Brain microvascular endothelial cell (primary cell): ENCODE measurements at regions not wholly inside any gene's neighbourhood (a gene's known extent, or its start where the extent isn't known, plus 50 kb on each side); places are given as distances from the start of the nearest gene placed in this dataset.

Experiments
- DNase-seq: peaks from one replicate; pipeline ENCODE4 v3.0.0-alpha.2; 2020
- H3K27ac ChIP-seq: fragments of 250-450 bp; sonication (Bioruptor Pico); 2 replicates; pipeline ENCODE4 v1.5.1; 2020; ENCODE audit warnings: mild to moderate bottlenecking, moderate library complexity
- H3K27me3 ChIP-seq: fragments of 250-450 bp; sonication (Bioruptor Pico); replicated peaks from 2 replicates; pipeline ENCODE4 v1.5.1; 2020; ENCODE audit warnings: mild to moderate bottlenecking
- H3K36me3 ChIP-seq: fragments of 250-450 bp; sonication (Bioruptor Pico); replicated peaks from 2 replicates; pipeline ENCODE4 v1.5.1; 2020; ENCODE audit warnings: mild to moderate bottlenecking
- H3K4me3 ChIP-seq: 2 replicates; pipeline ENCODE4 v1.5.1; 2011; ENCODE audit warnings: low read depth, mild to moderate bottlenecking, control low read depth, low read length, moderate library complexity
- CTCF ChIP-seq: IDR thresholded peaks from 2 replicates; pipeline ENCODE4 v1.5.1; 2011; ENCODE audit warnings: low read depth, mild to moderate bottlenecking, moderate library complexity, low read length, control low read depth, inconsistent platforms; ENCODE audit errors: missing control alignments
- in situ Hi-C: cut with HindIII; loops from 2 replicates; pipeline ENCODE4 v1.10.0; 2017; ENCODE audit warnings: low sequenced_read_pairs, low pct_ligation_motif_present

GRCh38 chr12:18819484-18819883, 81.6 kb downstream of the CAPZA3 start:
- Histone ChIP-seq H3K4me3 (no peak overlapping the region), H3K36me3 (no peaks in the 10 kb centered on the region), H3K27ac (no peak overlapping the region), H3K27me3 (no peaks in the 10 kb centered on the region)
- DNase-seq = no peak
- no peak for TF ChIP-seq CTCF
- in situ Hi-C loops = no loop called here

GRCh38 chr12:18823461-18823860, 85.5 kb downstream of the CAPZA3 start:
- in situ Hi-C loops = no loop called here
- no peaks in the 10 kb centered on the region for H3K36me3 ChIP-seq
- H3K27ac ChIP-seq = no peak overlapping the region
- no peak overlapping the region for H3K4me3 ChIP-seq
- no peak for TF ChIP-seq CTCF
- no peak for DNase-seq
- no peaks in the 10 kb centered on the region for H3K27me3 ChIP-seq

DNA sequence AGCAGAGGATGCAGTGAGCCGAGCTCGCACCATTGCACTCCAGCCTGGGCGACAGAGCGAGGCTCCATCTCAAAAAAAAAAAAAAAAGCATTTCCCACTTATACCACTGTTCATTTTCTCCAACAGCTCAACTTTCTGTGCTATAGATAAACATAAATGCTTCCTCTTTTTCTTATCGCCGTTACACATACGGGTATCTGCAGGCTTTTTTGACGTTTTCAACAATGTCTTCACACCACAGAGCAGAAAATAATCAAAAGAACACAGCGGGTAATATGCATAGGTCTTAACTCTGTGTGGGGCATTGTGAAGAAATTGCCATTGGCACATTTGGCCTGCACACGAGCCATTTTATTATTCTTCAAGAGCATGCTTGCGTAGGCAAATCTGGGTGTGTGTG, 86.4 kb downstream of the CAPZA3 start:
- H3K4me3 ChIP-seq = no peak overlapping the region
- no peak for TF ChIP-seq CTCF
- DNase-seq = no peak
- H3K27me3 ChIP-seq = no peaks in the 10 kb centered on the region
- no peaks in the 10 kb centered on the region for H3K36me3 ChIP-seq
- no peak overlapping the region for H3K27ac ChIP-seq
- in situ Hi-C loops = no loop called here

DNA sequence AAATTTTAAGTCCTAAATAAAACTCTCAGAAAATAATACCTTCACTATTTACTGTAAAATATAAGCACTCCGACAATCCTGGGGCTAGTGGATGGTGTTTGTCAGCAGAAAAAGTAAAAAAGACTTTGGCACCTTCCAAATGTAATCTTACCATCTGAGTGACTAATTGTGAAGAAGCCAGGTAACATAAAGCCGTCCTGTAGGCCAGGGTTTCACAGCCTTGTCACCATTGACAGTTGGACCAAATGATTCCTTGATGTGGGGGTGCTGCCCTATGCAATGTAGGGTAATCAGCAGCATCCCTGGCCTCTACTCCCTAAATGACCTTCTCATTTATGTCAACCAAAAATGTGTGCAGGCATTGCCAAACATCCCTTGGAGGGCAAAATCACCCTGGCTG, 87.2 kb downstream of the CAPZA3 start:
- H3K27ac ChIP-seq = no peak overlapping the region
- DNase-seq = no peak
- H3K36me3 ChIP-seq = no peaks in the 10 kb centered on the region
- H3K27me3 ChIP-seq = no peaks in the 10 kb centered on the region
- TF ChIP-seq CTCF = no peak
- no peak overlapping the region for H3K4me3 ChIP-seq
- in situ Hi-C loops = no loop called here

DNA sequence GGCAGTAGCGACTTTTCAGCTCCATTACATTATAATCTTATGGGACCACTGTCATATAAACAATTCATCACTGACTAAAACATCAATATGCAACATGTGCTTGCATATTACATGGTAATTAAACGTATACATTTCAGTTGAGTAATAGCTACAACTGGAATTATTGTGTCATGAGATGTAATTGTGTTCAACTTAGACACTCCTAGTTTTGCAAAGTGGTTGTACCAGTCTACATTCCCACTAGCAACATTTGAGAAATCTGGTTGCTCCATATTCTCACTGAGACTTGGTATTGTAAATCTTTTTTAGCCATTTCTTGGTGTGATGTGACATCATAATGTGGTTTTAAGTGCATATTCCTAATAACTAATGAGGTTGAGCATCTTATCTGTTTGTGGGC, 90.0 kb downstream of the CAPZA3 start:
- Histone ChIP-seq H3K36me3 (no peaks in the 10 kb centered on the region), H3K4me3 (no peak overlapping the region), H3K27me3 (no peaks in the 10 kb centered on the region), H3K27ac (no peak overlapping the region)
- in situ Hi-C loops = no loop called here
- TF ChIP-seq CTCF = no peak
- no peak for DNase-seq

- Histone ChIP-seq H3K27me3 (no peaks in the 10 kb centered on the region), H3K27ac (no peak overlapping the region), H3K36me3 (no peaks in the 10 kb centered on the region), H3K4me3 (no peak overlapping the region)
- in situ Hi-C loops = no loop called here
- TF ChIP-seq CTCF = no peak
- no peak for DNase-seq
Measured at GRCh38 chr12:18828483-18828882, 90.6 kb downstream of the CAPZA3 start.
